IMR-90 (cell line): ENCODE measurements at regions not wholly inside any gene's neighbourhood (a gene's known extent, or its start where the extent isn't known, plus 50 kb on each side); places are given as distances from the start of the nearest gene placed in this dataset.

ENCODE experiments used
- ATAC-seq: fragments of 200-7000 bp; cut with Tn5 transposase; 2 replicates; pipeline ENCODE4 v1.9.1; 2020; ENCODE audit warnings: low read depth, mild to moderate bottlenecking, moderate library complexity
- BruUV-seq: library from RNA; stranded (reverse); fragments of 400-500 nt; replicated peaks from 2 replicates; lab custom pipeline; 2021; lab: Mats Ljungman, UMichigan
- CTCF ChIA-PET: fragments of 300-600 bp; formaldehyde crosslinking; extraction: SDS; loops from one replicate; lab custom pipeline; 2021; ENCODE audit warnings: antibody characterized with exemption; lab: Yijun Ruan, JAX
- POLR2A ChIA-PET: fragments of 300-600 bp; sonication (Branson Sonifier 250); formaldehyde crosslinking; loops from one replicate; lab custom pipeline; 2022; ENCODE audit warnings: antibody characterized with exemption; ENCODE audit not compliant: unreplicated experiment; lab: Charles Lee
- DNase-seq: peaks from one replicate; pipeline ENCODE4 v3.0.0; 2013
- H2AFZ ChIP-seq: replicated peaks from 2 replicates; pipeline ENCODE3; 2013; ENCODE audit warnings: low read length, mild to moderate bottlenecking; ENCODE audit not compliant: poor library complexity
- H2AK5ac ChIP-seq: 2 replicates; pipeline ENCODE4 v1.6.1; 2013; ENCODE audit warnings: low read depth, low read length, inconsistent platforms
- H2AK9ac ChIP-seq: replicated peaks from 2 replicates; pipeline ENCODE3; 2013; ENCODE audit warnings: mild to moderate bottlenecking, low read depth, low read length, moderate library complexity; ENCODE audit not compliant: poor library complexity
- H2BK120ac ChIP-seq: 2 replicates; pipeline ENCODE4 v1.6.1; 2013; ENCODE audit warnings: low read depth, low read length, inconsistent platforms
- H2BK15ac ChIP-seq: 3 replicates; pipeline ENCODE4 v1.6.1; 2013; ENCODE audit warnings: low read depth, low read length, inconsistent platforms
- H2BK20ac ChIP-seq: 2 replicates; pipeline ENCODE4 v1.6.1; 2013; ENCODE audit warnings: low read depth, mild to moderate bottlenecking, inconsistent platforms, low read length, moderate library complexity
- H2BK5ac ChIP-seq: 2 replicates; pipeline ENCODE4 v1.6.1; 2013; ENCODE audit warnings: mild to moderate bottlenecking, low read depth, low read length, inconsistent platforms; ENCODE audit not compliant: poor library complexity, severe bottlenecking
- H3K14ac ChIP-seq: replicated peaks from 2 replicates; pipeline ENCODE4 v1.6.1; 2013; ENCODE audit warnings: low read depth, low read length, inconsistent platforms
- H3K18ac ChIP-seq: 2 replicates; pipeline ENCODE4 v1.6.1; 2013; ENCODE audit warnings: low read depth, low read length, control low read depth
- H3K23ac ChIP-seq: 2 replicates; pipeline ENCODE4 v1.6.1; 2013; ENCODE audit warnings: low read depth, low read length, inconsistent platforms
- H3K27ac ChIP-seq: 2 replicates; pipeline ENCODE4 v1.5.1; 2013; ENCODE audit warnings: mild to moderate bottlenecking, control low read depth, low read length; ENCODE audit not compliant: insufficient read depth
- H3K27me3 ChIP-seq: 2 replicates; pipeline ENCODE4 v1.6.1; 2013; ENCODE audit warnings: low read length; ENCODE audit not compliant: control insufficient read depth, insufficient read depth
- H3K36me3 ChIP-seq: 2 replicates; pipeline ENCODE4 v1.6.1; 2013; ENCODE audit warnings: low read length, mixed read lengths; ENCODE audit not compliant: control insufficient read depth, insufficient read depth
- H3K4ac ChIP-seq: 2 replicates; pipeline ENCODE4 v1.6.1; 2013; ENCODE audit warnings: low read depth, low read length, inconsistent platforms
- H3K4me1 ChIP-seq: 2 replicates; pipeline ENCODE4 v1.6.1; 2013; ENCODE audit warnings: low read length, mixed read lengths; ENCODE audit not compliant: control insufficient read depth, insufficient read depth
- H3K4me2 ChIP-seq: 2 replicates; pipeline ENCODE4 v1.6.1; 2013; ENCODE audit warnings: low read depth, mild to moderate bottlenecking, control low read depth, low read length, moderate library complexity
- H3K4me3 ChIP-seq: 2 replicates; pipeline ENCODE4 v1.5.1; 2013; ENCODE audit warnings: low read depth, mild to moderate bottlenecking, control low read depth, low read length, moderate library complexity; ENCODE audit not compliant: insufficient read depth
- H3K56ac ChIP-seq: 2 replicates; pipeline ENCODE4 v1.6.1; 2013; ENCODE audit warnings: low read length, inconsistent platforms; ENCODE audit not compliant: insufficient read depth; ENCODE audit errors: extremely low read depth
- H3K79me1 ChIP-seq, 2 experiments: 2 replicates each; pipeline ENCODE4 v1.6.1; 2013; ENCODE audit warnings: low read length in 2 of 2, inconsistent platforms in 1 of 2, low read depth in 1 of 2
- H3K9ac ChIP-seq: 2 replicates; pipeline ENCODE4 v1.6.1; 2013; ENCODE audit warnings: low read depth, low read length, control low read depth
- H3K9me1 ChIP-seq: 2 replicates; pipeline ENCODE4 v1.6.1; 2013; ENCODE audit warnings: low read length, inconsistent platforms; ENCODE audit not compliant: insufficient read depth
- H3K9me3 ChIP-seq: 2 replicates; pipeline ENCODE4 v1.6.1; 2013; ENCODE audit warnings: low read length; ENCODE audit not compliant: control insufficient read depth, insufficient read depth
- H4K20me1 ChIP-seq: 2 replicates; pipeline ENCODE4 v1.6.1; 2013; ENCODE audit warnings: low read length, inconsistent platforms; ENCODE audit not compliant: insufficient read depth
- H4K5ac ChIP-seq: 2 replicates; pipeline ENCODE4 v1.6.1; 2013; ENCODE audit warnings: mild to moderate bottlenecking, low read depth, low read length, control low read depth
- H4K8ac ChIP-seq, 2 experiments: 2 replicates each; pipeline ENCODE4 v1.6.1; 2013; ENCODE audit warnings: low read depth in 2 of 2, low read length in 2 of 2, control low read depth in 1 of 2, inconsistent platforms in 1 of 2
- H4K91ac ChIP-seq: 2 replicates; pipeline ENCODE4 v1.6.1; 2013; ENCODE audit warnings: low read depth, low read length, inconsistent platforms; ENCODE audit not compliant: insufficient read depth
- BHLHE40 ChIP-seq: fragments of 150-350 bp; IDR thresholded peaks from 2 replicates; pipeline ENCODE4 v1.6.1; 2016; ENCODE audit warnings: mild to moderate bottlenecking, low read depth, low read length
- CEBPB ChIP-seq: IDR thresholded peaks from 2 replicates; pipeline ENCODE4 v1.6.1; 2012; ENCODE audit warnings: low read depth, low read length, improper control_type of control experiment
- CHD1 ChIP-seq: IDR thresholded peaks from 2 replicates; pipeline ENCODE4 v1.6.1; 2012; ENCODE audit warnings: low read depth, low read length, improper control_type of control experiment
- CTCF ChIP-seq: conservative IDR thresholded peaks from 2 replicates; pipeline ENCODE4 v1.5.1; 2012; ENCODE audit warnings: mild to moderate bottlenecking, low read depth, low read length, improper control_type of control experiment
- FOS ChIP-seq: fragments of 150-350 bp; IDR thresholded peaks from 2 replicates; pipeline ENCODE4 v1.6.1; 2016; ENCODE audit warnings: low read depth, low read length
- MAZ ChIP-seq: IDR thresholded peaks from 2 replicates; pipeline ENCODE4 v1.6.1; 2012; ENCODE audit warnings: low read depth, mild to moderate bottlenecking, low read length, improper control_type of control experiment, moderate library complexity, borderline replicate concordance
- MXI1 ChIP-seq: IDR thresholded peaks from 2 replicates; pipeline ENCODE4 v1.6.1; 2012; ENCODE audit warnings: low read depth, mild to moderate bottlenecking, low read length, moderate library complexity, borderline replicate concordance
- NFE2L2 ChIP-seq: fragments of 150-350 bp; IDR thresholded peaks from 2 replicates; pipeline ENCODE4 v1.6.1; 2016; ENCODE audit warnings: low read depth, mild to moderate bottlenecking, low read length
- POLR2A ChIP-seq: IDR thresholded peaks from 2 replicates; pipeline ENCODE4 v1.6.1; 2012; ENCODE audit warnings: mild to moderate bottlenecking, low read depth, low read length
- RAD21 ChIP-seq: IDR thresholded peaks from 2 replicates; pipeline ENCODE4 v1.6.1; 2012; ENCODE audit warnings: low read length, improper control_type of control experiment
- RFX5 ChIP-seq: IDR thresholded peaks from 2 replicates; pipeline ENCODE4 v1.8.0; 2012; ENCODE audit warnings: low read depth, mild to moderate bottlenecking, low read length, moderate library complexity
- SMC3 ChIP-seq: fragments of 150-350 bp; IDR thresholded peaks from 2 replicates; pipeline ENCODE4 v1.6.1; 2016; ENCODE audit warnings: low read depth, mild to moderate bottlenecking, antibody characterized with exemption, low read length, moderate library complexity
- USF2 ChIP-seq: fragments of 150-350 bp; IDR thresholded peaks from 2 replicates; pipeline ENCODE4 v1.6.1; 2017; ENCODE audit warnings: mild to moderate bottlenecking, antibody characterized with exemption, low read length, low read depth
- WGBS, 2 experiments: methylation state at CpG; one replicate each; pipeline versions ENCODE4 v1.1.5 to v1.1.7; 2013; ENCODE audit warnings: missing lambda C conversion rate in 2 of 2; ENCODE audit not compliant: insufficient read length in 1 of 2; ENCODE audit errors: extremely low coverage in 2 of 2; 5-methylcytosine and 5-hydroxymethylcytosine counted together
- dilution Hi-C: fragments of 300-500 bp; cut with HindIII; formaldehyde crosslinking; loops from one replicate; pipeline ENCODE4 v1.14.3; 2018; ENCODE audit warnings: low sequenced_read_pairs; ENCODE audit not compliant: unreplicated experiment
- in situ Hi-C: fragments of 300-500 bp; cut with MboI; formaldehyde crosslinking; loops from 3 replicates; pipeline ENCODE4 v1.14.3; 2019; ENCODE audit warnings: low sequenced_read_pairs, inconsistent platforms, mixed read lengths
- intact Hi-C: fragments of 100-400 bp; cut with micrococcal nuclease; formaldehyde crosslinking; loops from 2 replicates; pipeline ENCODE4 v1.10.0; 2022

- H3K9me1 ChIP-seq, result no peaks in the 10 kb centered on the region
- H2AFZ ChIP-seq, result no peak overlapping the region
- H3K23ac ChIP-seq, result no peak overlapping the region
- peak overlapping the region; percentile 60; the same call in 1 of the 2 replicates for H4K5ac ChIP-seq
- H2BK5ac ChIP-seq, result peak overlapping the region; percentile 18
- TF ChIP-seq CHD1 (no peak), MAZ (no peak), RAD21 (no peak), NFE2L2 (no peak), RFX5 (no peak), MXI1 (no peak), USF2 (no peak), FOS (no peak), CTCF (no peak), BHLHE40 (no peak), POLR2A (no peak), CEBPB (no peak), SMC3 (no peak)
- no peaks in the 10 kb centered on the region for H3K36me3 ChIP-seq
- no peaks in the 10 kb centered on the region for H3K9me3 ChIP-seq
- no peak overlapping the region for H3K4me3 ChIP-seq
- H2AK9ac ChIP-seq, result no peak overlapping the region
- peak overlapping the region; percentile 63 to 66 for H4K8ac ChIP-seq
- H3K18ac ChIP-seq, result peak overlapping the region; percentile 60
- BruUV-seq, result no TSS peak
- intact Hi-C loops (loop anchor here (1.0 to 5.0 kb wide), 6 partner anchors 117 to 456 kb away; partner anchors contain the start of gene HGF), dilution Hi-C loops (no loop called here), in situ Hi-C loops (loop anchor here (5.0 kb wide), 2 partner anchors 217 to 462 kb away; no protein-coding TSS in a partner anchor)
- H2AK5ac ChIP-seq, result peak overlapping the region; percentile 67; the same call in 1 of the 2 replicates
- DNase-seq (no peak), ATAC-seq (no peak)
- no peak overlapping the region; the same call in 1 of the 2 replicates for H3K27ac ChIP-seq
- no peaks in the 10 kb centered on the region for H4K20me1 ChIP-seq
- H3K4me1 ChIP-seq, result no peaks in the 10 kb centered on the region
- H2BK15ac ChIP-seq, result peak overlapping the region; percentile 79; the same call in 2 of the 3 replicates
- H3K27me3 ChIP-seq, result no peaks in the 10 kb centered on the region
- H3K79me1 ChIP-seq, result no peaks in the 10 kb centered on the region
- CTCF ChIA-PET, result interaction anchor here (0.6 to 4.5 kb wide), 13 partner anchors 119 to 541 kb away, joined by 3 to 20 read pairs (median 5); partner anchors contain the start of gene HGF
- WGBS, 2 experiments, result 88 to 100% methylated on average over 2 to 3 of the region's 8 CpGs
- H3K56ac ChIP-seq, result no peak overlapping the region
- peak overlapping the region; percentile 95 for H2BK20ac ChIP-seq
- no peak overlapping the region for H3K14ac ChIP-seq
- peak overlapping the region; percentile 52; the same call in 1 of the 2 replicates for H3K4ac ChIP-seq
- H4K91ac ChIP-seq, result no peak overlapping the region; the same call in 1 of the 2 replicates
- POLR2A ChIA-PET, result interaction anchor here (1.5 kb wide), 1 partner anchor 269 kb away, joined by 7 read pairs; the partner anchor contains the start of gene HGF
- no peak overlapping the region for H3K4me2 ChIP-seq
- H3K9ac ChIP-seq, result no peak overlapping the region
- peak overlapping the region; percentile 92 for H2BK120ac ChIP-seq
These were observed 269.2 kb downstream of the HGF start for GRCh38 chr7:81500631-81501030.
